Endothelial cell (in vitro differentiated cells): ENCODE measurements at regions not wholly inside any gene's neighbourhood (a gene's known extent, or its start where the extent isn't known, plus 50 kb on each side); places are given as distances from the start of the nearest gene placed in this dataset.

Experiments used
- DNase-seq: peaks from one replicate; pipeline ENCODE4 v3.0.0; 2021; ENCODE audit warnings: low spot score
- H3K27ac Mint-ChIP-seq: one replicate; pipeline ENCODE4 v1.8.0; 2021; ENCODE audit warnings: mixed read lengths, inconsistent platforms; ENCODE audit not compliant: unreplicated experiment
- H3K27me3 Mint-ChIP-seq: one replicate; pipeline ENCODE4 v1.8.0; 2021; ENCODE audit warnings: mild to moderate bottlenecking, moderate library complexity, mixed read lengths, inconsistent platforms; ENCODE audit not compliant: unreplicated experiment
- H3K36me3 Mint-ChIP-seq: one replicate; pipeline ENCODE4 v1.8.0; 2021; ENCODE audit warnings: mild to moderate bottlenecking, low read depth, mixed read lengths, inconsistent platforms; ENCODE audit not compliant: unreplicated experiment
- H3K4me1 Mint-ChIP-seq: one replicate; pipeline ENCODE4 v1.8.0; 2021; ENCODE audit warnings: mild to moderate bottlenecking, mixed read lengths, inconsistent platforms; ENCODE audit not compliant: unreplicated experiment
- H3K4me3 Mint-ChIP-seq: one replicate; pipeline ENCODE4 v1.8.0; 2021; ENCODE audit warnings: mild to moderate bottlenecking, mixed read lengths, inconsistent platforms; ENCODE audit not compliant: unreplicated experiment
- H3K9me3 Mint-ChIP-seq: one replicate; pipeline ENCODE4 v1.8.0; 2021; ENCODE audit warnings: mixed read lengths, inconsistent platforms; ENCODE audit not compliant: unreplicated experiment
- TF ChIP-seq, protein P1 (sequence below): fragments of 200-600 bp; sonication (generic); IDR thresholded peaks from one replicate; pipeline ENCODE4 v1.5.0; 2021; ENCODE audit warnings: antibody characterized with exemption; ENCODE audit not compliant: unreplicated experiment

DNA sequence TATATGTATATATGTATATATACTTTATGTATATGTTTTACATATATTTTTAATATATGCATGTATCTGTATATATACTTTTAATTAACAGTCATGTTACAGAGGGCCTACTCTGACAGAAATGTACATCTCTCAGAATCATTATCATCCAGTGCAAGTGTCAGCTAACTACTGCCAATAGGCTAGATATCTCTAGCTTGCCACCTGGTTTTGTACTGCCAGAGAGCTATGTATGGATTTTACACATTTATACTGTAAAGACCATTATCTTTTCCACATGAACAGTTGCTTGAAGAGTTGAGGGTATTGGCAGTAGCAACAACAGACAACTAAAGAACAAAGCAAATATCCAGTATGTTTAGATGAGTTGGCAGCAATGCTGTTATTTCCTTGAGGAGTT is 99.7 kb upstream of the VGLL3 start:
- Mint-ChIP-seq H3K27me3 (peaks cover 2% of the 10 kb centered on the region), H3K4me1 (no peaks in the 10 kb centered on the region), H3K27ac (no peak overlapping the region), H3K4me3 (no peak overlapping the region), H3K36me3 (no peaks in the 10 kb centered on the region), H3K9me3 (peaks cover 4% of the 10 kb centered on the region)
- TF ChIP-seq, protein P1, sequence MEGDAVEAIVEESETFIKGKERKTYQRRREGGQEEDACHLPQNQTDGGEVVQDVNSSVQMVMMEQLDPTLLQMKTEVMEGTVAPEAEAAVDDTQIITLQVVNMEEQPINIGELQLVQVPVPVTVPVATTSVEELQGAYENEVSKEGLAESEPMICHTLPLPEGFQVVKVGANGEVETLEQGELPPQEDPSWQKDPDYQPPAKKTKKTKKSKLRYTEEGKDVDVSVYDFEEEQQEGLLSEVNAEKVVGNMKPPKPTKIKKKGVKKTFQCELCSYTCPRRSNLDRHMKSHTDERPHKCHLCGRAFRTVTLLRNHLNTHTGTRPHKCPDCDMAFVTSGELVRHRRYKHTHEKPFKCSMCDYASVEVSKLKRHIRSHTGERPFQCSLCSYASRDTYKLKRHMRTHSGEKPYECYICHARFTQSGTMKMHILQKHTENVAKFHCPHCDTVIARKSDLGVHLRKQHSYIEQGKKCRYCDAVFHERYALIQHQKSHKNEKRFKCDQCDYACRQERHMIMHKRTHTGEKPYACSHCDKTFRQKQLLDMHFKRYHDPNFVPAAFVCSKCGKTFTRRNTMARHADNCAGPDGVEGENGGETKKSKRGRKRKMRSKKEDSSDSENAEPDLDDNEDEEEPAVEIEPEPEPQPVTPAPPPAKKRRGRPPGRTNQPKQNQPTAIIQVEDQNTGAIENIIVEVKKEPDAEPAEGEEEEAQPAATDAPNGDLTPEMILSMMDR = no peak
- no peak for DNase-seq

DNA sequence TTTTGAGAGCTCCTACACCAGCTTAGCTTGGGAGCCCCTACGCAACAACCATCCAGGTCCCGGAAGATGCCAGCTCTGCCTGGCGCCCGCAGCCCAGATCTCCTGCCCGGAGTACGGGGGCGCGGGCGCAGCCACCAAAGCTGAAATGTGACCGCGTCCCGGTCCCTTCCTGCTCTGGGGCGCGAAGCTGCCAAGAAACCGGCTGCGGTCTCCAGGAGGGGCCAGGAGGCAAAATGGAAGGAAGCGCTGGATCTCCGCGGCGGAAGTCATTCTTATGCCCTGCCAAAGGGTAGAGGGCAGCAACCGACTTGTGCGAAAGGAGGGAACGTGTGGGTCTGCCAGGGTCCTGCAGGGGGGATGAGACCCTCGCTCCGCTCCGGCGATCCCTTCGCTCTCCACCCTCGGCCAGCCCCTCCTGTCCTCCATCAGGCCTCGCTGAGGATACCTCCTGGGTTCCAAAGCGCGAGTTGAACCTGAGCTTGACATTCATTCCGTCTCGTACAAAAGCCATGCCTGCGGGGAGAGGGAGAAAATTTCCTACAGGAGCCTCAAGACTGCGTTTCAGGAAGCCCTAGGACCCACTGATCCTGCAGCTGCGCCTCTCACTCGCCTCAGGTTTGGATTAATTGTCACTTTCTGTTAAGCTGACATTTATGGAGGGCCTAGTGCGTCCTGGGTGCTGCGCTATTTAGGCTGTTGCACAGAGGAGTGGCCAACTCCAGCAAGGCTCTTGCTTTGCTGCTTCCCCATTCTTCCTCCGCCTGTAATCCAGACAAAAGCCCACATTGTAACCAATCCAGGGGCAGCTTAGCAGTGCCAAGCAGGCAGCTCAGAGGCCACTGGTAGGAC is 98.3 kb upstream of the VGLL3 start:
- peak overlapping the region; percentile 76 for H3K4me3 Mint-ChIP-seq
- H3K27me3 Mint-ChIP-seq = peaks cover 2% of the 10 kb centered on the region
- peak; percentile 17 for DNase-seq
- no peaks in the 10 kb centered on the region for H3K4me1 Mint-ChIP-seq
- no peaks in the 10 kb centered on the region for H3K36me3 Mint-ChIP-seq
- H3K9me3 Mint-ChIP-seq = no peaks in the 10 kb centered on the region
- H3K27ac Mint-ChIP-seq = no peak overlapping the region
- TF ChIP-seq, protein P1 = no peak

DNA sequence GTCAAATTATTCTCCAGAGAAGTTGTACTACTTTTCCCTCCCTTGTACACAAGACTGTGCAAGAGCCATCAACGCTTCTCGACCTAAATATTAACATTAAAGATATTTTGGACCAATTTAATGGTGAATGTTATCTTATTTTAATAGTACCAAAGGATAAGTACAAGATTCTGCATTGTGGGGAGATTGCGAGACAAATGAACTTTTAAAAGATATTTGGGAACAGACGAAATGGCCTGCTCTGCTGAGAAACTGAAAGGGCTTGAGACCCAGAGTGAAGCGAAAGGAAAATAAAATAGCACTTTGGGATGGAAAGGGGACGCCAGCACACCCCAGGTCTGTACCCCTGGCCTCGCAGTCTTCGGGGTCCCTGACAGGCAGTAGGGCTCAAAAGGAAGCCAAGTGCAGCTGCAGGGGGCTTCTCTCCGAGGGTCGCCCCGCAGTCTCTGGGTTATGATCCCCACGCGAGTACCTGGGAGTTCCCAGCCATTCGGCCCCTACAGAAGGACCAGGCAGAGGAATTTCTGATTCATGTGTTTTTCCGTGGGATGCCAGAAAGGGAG is 97.6 kb upstream of the VGLL3 start:
- Mint-ChIP-seq H3K4me3 (peak overlapping the region; percentile 81), H3K27ac (no peak overlapping the region), H3K9me3 (no peaks in the 10 kb centered on the region), H3K36me3 (no peaks in the 10 kb centered on the region), H3K27me3 (peaks cover 2% of the 10 kb centered on the region), H3K4me1 (no peaks in the 10 kb centered on the region)
- DNase-seq = peak; percentile 4
- TF ChIP-seq, protein P1 = no peak

DNA sequence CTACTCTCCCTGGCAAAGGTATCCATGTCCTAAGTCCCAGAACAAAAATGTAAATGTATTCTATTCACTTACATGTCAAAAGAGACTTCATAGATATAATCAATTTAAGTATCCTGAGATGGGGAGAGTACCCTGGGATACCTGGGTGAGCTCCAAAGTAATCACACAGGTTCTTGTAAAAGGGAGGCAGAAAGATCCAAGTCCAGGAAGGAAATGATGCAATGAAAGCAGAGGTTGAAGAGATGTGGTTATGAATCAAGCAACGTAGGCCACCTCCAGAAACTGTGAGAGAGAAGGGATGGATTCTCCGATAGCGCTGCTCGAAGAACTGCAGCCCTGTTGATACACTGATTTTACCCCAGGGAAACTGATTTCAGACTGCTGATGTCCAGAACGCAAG is 93.9 kb upstream of the VGLL3 start:
- TF ChIP-seq, protein P1 = no peak
- DNase-seq = no peak
- Mint-ChIP-seq H3K4me1 (no peaks in the 10 kb centered on the region), H3K27ac (no peak overlapping the region), H3K36me3 (no peaks in the 10 kb centered on the region), H3K9me3 (no peaks in the 10 kb centered on the region), H3K27me3 (peaks cover 2% of the 10 kb centered on the region), H3K4me3 (no peak overlapping the region)

DNA sequence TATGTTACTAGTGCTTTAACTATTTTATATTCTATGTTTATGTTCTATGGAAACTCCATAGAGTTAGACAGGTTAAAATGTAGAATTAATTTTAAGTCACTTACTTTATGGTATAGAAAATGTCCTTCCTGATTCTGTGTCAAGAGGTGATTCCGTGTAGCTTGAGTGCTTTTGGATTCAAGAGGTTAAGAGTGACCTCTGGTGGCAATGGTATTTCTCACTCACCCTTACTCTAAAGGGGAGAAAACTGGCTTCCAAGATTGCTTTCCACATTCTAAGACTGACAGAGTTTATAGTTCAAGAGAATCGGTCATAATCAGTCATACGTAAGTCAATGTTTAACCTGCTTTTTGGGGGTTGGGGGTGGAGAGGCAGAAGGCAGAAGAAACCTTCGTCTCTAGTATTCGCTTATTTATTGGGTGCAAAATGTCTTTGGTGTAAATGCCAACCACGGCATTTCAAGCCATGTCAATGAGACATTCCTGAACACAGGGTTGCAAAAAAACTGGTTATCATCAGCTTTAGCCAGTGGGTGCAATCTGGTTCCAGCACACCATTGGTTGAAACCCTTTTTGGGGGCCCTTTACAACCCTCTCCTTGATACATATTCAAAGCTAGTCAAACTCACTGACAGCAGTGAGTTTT is 92.0 kb upstream of the VGLL3 start:
- H3K4me1 Mint-ChIP-seq = no peaks in the 10 kb centered on the region
- peaks cover 2% of the 10 kb centered on the region for H3K27me3 Mint-ChIP-seq
- no peak overlapping the region for H3K27ac Mint-ChIP-seq
- no peaks in the 10 kb centered on the region for H3K36me3 Mint-ChIP-seq
- DNase-seq = peak; percentile 29
- TF ChIP-seq, protein P1 = no peak
- no peak overlapping the region for H3K4me3 Mint-ChIP-seq
- H3K9me3 Mint-ChIP-seq = no peaks in the 10 kb centered on the region
